ENCODE measurements at regions not wholly inside any gene's neighbourhood (a gene's known extent, or its start where the extent isn't known, plus 50 kb on each side); places are given as distances from the start of the nearest gene placed in this dataset.
A peak's percentile ranks its signal among the peaks of the same experiment; 100 is the strongest.

- H3K27ac ChIP-seq = no peak overlapping the region
- TF ChIP-seq, protein P1, sequence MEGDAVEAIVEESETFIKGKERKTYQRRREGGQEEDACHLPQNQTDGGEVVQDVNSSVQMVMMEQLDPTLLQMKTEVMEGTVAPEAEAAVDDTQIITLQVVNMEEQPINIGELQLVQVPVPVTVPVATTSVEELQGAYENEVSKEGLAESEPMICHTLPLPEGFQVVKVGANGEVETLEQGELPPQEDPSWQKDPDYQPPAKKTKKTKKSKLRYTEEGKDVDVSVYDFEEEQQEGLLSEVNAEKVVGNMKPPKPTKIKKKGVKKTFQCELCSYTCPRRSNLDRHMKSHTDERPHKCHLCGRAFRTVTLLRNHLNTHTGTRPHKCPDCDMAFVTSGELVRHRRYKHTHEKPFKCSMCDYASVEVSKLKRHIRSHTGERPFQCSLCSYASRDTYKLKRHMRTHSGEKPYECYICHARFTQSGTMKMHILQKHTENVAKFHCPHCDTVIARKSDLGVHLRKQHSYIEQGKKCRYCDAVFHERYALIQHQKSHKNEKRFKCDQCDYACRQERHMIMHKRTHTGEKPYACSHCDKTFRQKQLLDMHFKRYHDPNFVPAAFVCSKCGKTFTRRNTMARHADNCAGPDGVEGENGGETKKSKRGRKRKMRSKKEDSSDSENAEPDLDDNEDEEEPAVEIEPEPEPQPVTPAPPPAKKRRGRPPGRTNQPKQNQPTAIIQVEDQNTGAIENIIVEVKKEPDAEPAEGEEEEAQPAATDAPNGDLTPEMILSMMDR (conservative IDR thresholded peaks at IDR 0.05; ENCODE audit: low read depth) = no peak
- no peak for DNase-seq (ENCODE audit: low spot score)
- ChIA-PET CTCF (no interaction called here), POLR2A (ENCODE audit: low non-redundant PET) (no interaction called here)
Observed at GRCh38 chr10:36269222-36269621, 627.1 kb upstream of the FZD8 start.

DNA sequence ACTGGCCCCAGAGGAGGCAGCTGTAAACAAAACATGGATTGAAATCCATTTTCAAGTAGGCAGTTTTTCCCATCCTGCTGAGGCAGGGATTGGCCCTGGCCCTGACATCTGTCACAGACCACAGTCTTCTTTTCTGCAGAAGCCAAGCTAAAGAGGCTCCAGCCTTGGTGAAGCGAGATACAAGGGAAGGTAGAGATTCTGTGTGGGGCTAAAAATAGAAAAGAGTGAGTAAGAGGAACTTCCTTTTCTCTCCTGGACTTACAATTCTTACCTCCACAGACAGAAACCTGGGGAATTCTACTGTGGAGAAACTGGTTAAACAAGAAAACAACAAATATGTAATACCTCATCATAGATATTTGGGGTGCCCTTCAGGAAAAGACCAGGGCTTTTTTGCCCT lies 624.8 kb upstream of the FZD8 start:
- POLR2A ChIA-PET (ENCODE audit: low non-redundant PET) = no interaction called here
- TF ChIP-seq, protein P1 (conservative IDR thresholded peaks at IDR 0.05; ENCODE audit: low read depth) = no peak
- DNase-seq (ENCODE audit: low spot score) = peak; percentile 12
- CTCF ChIA-PET = no interaction called here
- H3K27ac ChIP-seq = no peak overlapping the region

DNA sequence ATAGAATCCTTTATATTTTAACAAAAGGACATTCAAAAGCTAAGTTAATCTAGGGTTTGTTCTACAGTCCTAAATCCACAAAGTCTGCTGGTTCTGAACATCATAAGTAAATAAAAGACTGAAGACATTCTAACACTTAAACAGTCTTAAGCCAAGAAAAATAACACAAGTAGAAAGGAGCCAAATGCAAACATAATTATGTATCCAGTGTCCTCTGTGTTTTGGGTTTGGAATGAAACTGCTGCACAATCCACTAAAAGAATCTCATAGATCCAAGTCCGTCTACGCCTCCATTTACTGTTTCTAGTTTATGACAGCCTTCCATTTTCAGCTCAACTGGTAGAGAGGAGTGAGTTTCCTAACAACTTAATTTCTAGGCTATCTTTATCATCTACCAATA lies 623.6 kb upstream of the FZD8 start:
- TF ChIP-seq, protein P1 (conservative IDR thresholded peaks at IDR 0.05; ENCODE audit: low read depth) = no peak
- CTCF ChIA-PET = no interaction called here

DNA sequence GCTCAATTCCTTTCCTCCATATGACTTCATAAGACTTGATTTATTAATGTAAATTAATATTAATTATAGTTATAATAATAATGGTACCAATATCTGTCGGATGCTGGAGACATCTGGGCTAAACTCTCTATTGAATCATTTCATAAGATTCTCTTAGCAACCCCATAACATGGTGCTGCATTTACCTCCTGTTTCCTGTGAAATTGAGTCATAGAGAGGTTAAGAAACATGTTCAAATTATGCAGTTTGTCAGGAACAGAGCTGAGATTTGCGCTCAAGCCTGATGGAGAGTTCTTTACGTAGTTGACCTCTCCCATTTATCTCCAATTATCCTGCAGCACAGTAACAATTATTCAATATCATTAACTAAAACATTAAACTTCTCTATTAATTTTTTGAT lies 621.8 kb upstream of the FZD8 start:
- TF ChIP-seq, protein P1 (conservative IDR thresholded peaks at IDR 0.05; ENCODE audit: low read depth) = no peak
- DNase-seq (ENCODE audit: low spot score) = no peak
- ChIA-PET POLR2A (ENCODE audit: low non-redundant PET) (no interaction called here), CTCF (interaction anchor here (0.5 to 0.7 kb wide), 2 partner anchors 182 to 425 kb away, joined by 3 to 4 read pairs; no protein-coding TSS in a partner anchor)
- H3K27ac ChIP-seq = no peak overlapping the region

More for the DNA sequence above, 623.6 kb upstream of the FZD8 start:
- POLR2A ChIA-PET (ENCODE audit: low non-redundant PET) = no interaction called here
- H3K27ac ChIP-seq = no peak overlapping the region
- DNase-seq (ENCODE audit: low spot score) = no peak

GRCh38 chr10:36256948-36257356 lies 614.9 kb upstream of the FZD8 start:
- TF ChIP-seq, protein P1 (conservative IDR thresholded peaks at IDR 0.05; ENCODE audit: low read depth) = no peak
- POLR2A ChIA-PET (ENCODE audit: low non-redundant PET) = no interaction called here
- CTCF ChIA-PET = no interaction called here
- DNase-seq (ENCODE audit: low spot score) = no peak
- H3K27ac ChIP-seq = no peak overlapping the region

DNA sequence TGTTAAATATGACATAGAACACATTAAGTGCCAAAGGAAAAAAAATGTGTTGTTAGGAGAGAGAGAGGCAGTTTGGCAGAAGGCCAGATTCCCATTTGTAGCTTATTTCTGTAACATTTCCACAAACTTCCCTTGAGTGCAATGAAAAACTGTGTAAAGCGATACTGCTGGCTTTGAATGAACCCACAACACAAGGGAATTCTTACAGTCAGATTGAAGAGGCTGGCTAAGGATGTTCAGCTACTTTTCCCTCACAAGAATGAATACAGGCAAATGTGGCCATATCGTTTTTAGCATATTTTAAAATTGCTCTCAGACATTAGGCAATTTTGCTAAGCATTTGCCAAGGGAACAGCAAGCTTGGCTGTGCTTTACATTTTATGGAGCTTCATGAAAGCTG lies 614.1 kb upstream of the FZD8 start:
- H3K27ac ChIP-seq = no peak overlapping the region
- DNase-seq (ENCODE audit: low spot score) = no peak
- POLR2A ChIA-PET (ENCODE audit: low non-redundant PET) = no interaction called here
- CTCF ChIA-PET = no interaction called here
- TF ChIP-seq, protein P1 (conservative IDR thresholded peaks at IDR 0.05; ENCODE audit: low read depth) = no peak

GRCh38 chr10:36254199-36254598 lies 612.1 kb upstream of the FZD8 start:
- no peak overlapping the region for H3K27ac ChIP-seq
- TF ChIP-seq, protein P1 (conservative IDR thresholded peaks at IDR 0.05; ENCODE audit: low read depth) = no peak
- ChIA-PET CTCF (no interaction called here), POLR2A (ENCODE audit: low non-redundant PET) (no interaction called here)
- DNase-seq (ENCODE audit: low spot score) = peak; percentile 1

All from RWPE1 (cell line).